ENCODE measurements at regions not wholly inside any gene's neighbourhood (a gene's known extent, or its start where the extent isn't known, plus 50 kb on each side); places are given as distances from the start of the nearest gene placed in this dataset.
"Not testable (repeated sequence)": the region's sequence is repeated elsewhere in the genome, so short reads cannot be mapped to it uniquely, and the experiment has no call there.

- peak; percentile 3 for DNase-seq (ENCODE audit: low read depth)
- H3K4me3 ChIP-seq (ENCODE audit: low read depth, low read length) = no peak overlapping the region
- TF ChIP-seq, protein P1, sequence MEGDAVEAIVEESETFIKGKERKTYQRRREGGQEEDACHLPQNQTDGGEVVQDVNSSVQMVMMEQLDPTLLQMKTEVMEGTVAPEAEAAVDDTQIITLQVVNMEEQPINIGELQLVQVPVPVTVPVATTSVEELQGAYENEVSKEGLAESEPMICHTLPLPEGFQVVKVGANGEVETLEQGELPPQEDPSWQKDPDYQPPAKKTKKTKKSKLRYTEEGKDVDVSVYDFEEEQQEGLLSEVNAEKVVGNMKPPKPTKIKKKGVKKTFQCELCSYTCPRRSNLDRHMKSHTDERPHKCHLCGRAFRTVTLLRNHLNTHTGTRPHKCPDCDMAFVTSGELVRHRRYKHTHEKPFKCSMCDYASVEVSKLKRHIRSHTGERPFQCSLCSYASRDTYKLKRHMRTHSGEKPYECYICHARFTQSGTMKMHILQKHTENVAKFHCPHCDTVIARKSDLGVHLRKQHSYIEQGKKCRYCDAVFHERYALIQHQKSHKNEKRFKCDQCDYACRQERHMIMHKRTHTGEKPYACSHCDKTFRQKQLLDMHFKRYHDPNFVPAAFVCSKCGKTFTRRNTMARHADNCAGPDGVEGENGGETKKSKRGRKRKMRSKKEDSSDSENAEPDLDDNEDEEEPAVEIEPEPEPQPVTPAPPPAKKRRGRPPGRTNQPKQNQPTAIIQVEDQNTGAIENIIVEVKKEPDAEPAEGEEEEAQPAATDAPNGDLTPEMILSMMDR (IDR thresholded peaks at IDR 0.05; ENCODE audit: insufficient read depth, low read depth, low read length) = no peak
Observed at GRCh38 chr7:111647881-111648280, 85.6 kb upstream of the IMMP2L start.

- DNase-seq (ENCODE audit: low read depth); H3K4me3 ChIP-seq (ENCODE audit: low read depth, low read length): not testable (repeated sequence)
Observed at GRCh38 chr7:111644595-111644994, 82.3 kb upstream of the IMMP2L start.

DNA sequence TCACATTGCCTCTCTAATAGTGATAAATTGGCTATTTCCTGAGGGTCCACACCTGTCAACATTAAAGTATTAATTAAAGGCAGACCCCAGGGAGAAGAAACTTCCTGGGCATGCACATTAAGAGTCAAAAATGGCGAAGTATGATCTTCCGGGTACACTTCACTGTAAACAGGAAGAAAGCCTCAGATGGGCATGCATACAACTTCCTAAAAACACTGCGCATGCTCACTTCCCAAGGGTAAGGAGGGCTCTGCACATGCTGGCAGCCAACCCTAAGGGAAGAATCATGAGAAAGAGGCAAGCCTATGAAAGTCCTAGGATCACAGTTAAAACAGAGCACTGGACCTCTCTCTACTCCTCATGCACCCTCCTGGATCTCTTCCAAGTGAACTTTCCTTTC lies 80.1 kb upstream of the IMMP2L start:
- TF ChIP-seq, protein P1 (IDR thresholded peaks at IDR 0.05; ENCODE audit: insufficient read depth, low read depth, low read length) = no peak
- no peak overlapping the region for H3K4me3 ChIP-seq (ENCODE audit: low read depth, low read length)
- no peak for DNase-seq (ENCODE audit: low read depth)

- no peak overlapping the region for H3K4me3 ChIP-seq (ENCODE audit: low read depth, low read length)
- no peak for DNase-seq (ENCODE audit: low read depth)
- TF ChIP-seq, protein P1 (IDR thresholded peaks at IDR 0.05; ENCODE audit: insufficient read depth, low read depth, low read length) = no peak
Observed at GRCh38 chr7:111640416-111640815, 78.1 kb upstream of the IMMP2L start.

DNA sequence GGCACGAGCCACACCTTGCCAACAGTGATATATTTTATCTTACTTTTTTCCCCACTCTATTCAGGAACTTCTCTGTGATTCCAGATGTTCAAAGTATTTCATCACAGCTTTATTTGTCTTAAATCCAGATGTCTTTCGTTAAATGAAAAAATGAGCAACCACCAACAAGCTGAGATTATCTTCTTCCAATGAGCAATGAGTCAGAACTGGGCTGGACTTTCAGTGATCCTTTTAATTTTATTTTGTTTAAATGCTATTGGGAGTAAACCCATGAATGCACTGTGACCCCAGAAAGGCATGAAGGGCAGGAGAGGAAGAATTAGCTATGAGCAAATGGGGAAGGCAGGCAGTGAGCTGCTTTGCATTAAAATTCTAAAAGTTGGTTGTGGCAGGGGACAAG lies 77.6 kb upstream of the IMMP2L start:
- peak; percentile 73 for DNase-seq (ENCODE audit: low read depth)
- TF ChIP-seq, protein P1 (IDR thresholded peaks at IDR 0.05; ENCODE audit: insufficient read depth, low read depth, low read length) = no peak
- H3K4me3 ChIP-seq (ENCODE audit: low read depth, low read length) = no peak overlapping the region

GRCh38 chr7:111638078-111638477 lies 75.8 kb upstream of the IMMP2L start:
- DNase-seq (ENCODE audit: low read depth) = peak; percentile 34
- H3K4me3 ChIP-seq (ENCODE audit: low read depth, low read length) = no peak overlapping the region
- TF ChIP-seq, protein P1 (IDR thresholded peaks at IDR 0.05; ENCODE audit: insufficient read depth, low read depth, low read length) = no peak

- H3K4me3 ChIP-seq (ENCODE audit: low read depth, low read length) = no peak overlapping the region
- TF ChIP-seq, protein P1 (IDR thresholded peaks at IDR 0.05; ENCODE audit: insufficient read depth, low read depth, low read length) = no peak
Observed at GRCh38 chr7:111633878-111634277, 71.6 kb upstream of the IMMP2L start.

More at GRCh38 chr7:111633878-111634277, 71.6 kb upstream of the IMMP2L start:
- no peak for DNase-seq (ENCODE audit: low read depth)
